GM13976 (cell line): ENCODE measurements at regions not wholly inside any gene's neighbourhood (a gene's known extent, or its start where the extent isn't known, plus 50 kb on each side); places are given as distances from the start of the nearest gene placed in this dataset.

Experiments
- DNase-seq: peaks from one replicate; pipeline ENCODE4 v3.0.0; 2012; ENCODE audit warnings: low spot score
- CTCF ChIP-seq: IDR thresholded peaks from 2 replicates; pipeline ENCODE4 v1.5.1; 2012; ENCODE audit warnings: borderline replicate concordance, mild to moderate bottlenecking; ENCODE audit not compliant: insufficient read depth; ENCODE audit errors: extremely low read depth, missing control alignments, control extremely low read depth
- in situ Hi-C: fragments of 300-500 bp; cut with MboI; formaldehyde crosslinking; loops from one replicate; pipeline ENCODE4 v1.12.0; 2022; ENCODE audit warnings: low sequenced_read_pairs, mixed read lengths, inconsistent platforms; ENCODE audit not compliant: unreplicated experiment

DNA sequence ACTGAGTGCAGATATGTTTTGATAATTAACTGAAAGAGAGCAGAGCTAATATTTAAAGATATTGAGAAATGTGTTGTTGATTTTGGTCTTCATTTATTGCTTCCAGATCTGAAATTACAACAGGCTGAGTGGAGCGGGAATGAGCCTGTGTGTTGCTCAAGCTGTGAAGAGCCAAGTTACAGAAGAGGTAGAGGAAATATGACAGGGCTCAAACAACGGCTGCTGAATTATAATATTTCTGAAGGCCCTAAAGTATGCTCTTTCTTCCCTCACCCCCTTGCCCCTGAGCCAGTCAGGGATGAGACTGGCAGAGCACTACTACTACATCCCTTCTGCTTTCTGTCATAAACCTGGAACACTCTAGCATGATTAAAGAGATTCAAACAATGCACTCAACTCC lies 115.6 kb downstream of the FANCF start:
- in situ Hi-C loops: no loop called here
- no peak for DNase-seq
- TF ChIP-seq CTCF: no peak

DNA sequence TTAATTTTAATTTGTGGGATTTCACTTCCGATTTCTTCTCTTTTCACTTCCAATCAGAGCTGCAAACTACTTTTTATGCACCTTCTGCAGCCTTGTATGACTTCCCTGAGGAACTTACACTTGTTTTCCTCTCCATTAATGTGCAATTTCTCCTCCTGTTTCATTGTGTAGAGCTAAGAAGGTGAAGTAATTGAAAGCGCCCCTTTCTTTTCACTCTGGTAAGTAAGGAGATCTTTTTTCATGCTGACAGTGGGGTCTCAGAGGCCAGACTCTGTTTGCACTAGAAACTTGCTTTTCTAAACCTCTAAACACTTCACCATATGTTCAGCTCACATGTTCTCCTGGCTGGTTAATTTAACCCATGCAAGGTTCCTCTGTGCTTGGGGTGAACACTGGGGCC lies 117.0 kb downstream of the FANCF start:
- in situ Hi-C loops: no loop called here
- DNase-seq: no peak
- TF ChIP-seq CTCF: no peak

- no peak for TF ChIP-seq CTCF
- DNase-seq: no peak
- in situ Hi-C loops: no loop called here
Observed at GRCh38 chr11:22497474-22497873, 128.1 kb downstream of the FANCF start.

GRCh38 chr11:22491555-22492225 lies 133.9 kb downstream of the FANCF start:
- no peak for DNase-seq
- no peak for TF ChIP-seq CTCF
- in situ Hi-C loops: no loop called here

GRCh38 chr11:22479971-22480720 lies 142.0 kb downstream of the SLC17A6 start:
- in situ Hi-C loops: no loop called here
- no peak for TF ChIP-seq CTCF
- no peak for DNase-seq

DNA sequence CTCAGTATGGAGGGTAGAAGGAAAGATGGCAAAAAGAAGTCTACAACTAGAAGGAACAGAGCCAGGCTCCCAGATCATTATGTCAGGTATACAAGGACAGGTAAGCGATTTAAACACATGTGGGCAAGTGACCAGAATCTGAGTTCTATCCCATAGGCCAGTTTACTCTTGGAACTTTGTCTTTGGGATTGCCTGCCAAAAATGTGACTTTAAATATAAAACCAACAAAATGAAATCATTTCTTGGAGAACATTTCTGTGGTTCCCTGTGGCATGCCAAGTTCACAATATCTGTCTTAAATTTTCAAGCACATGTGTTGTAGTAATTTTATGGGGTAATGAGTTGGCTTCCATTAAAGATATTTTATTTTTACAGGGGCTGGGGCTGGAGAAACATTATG lies 141.0 kb downstream of the SLC17A6 start:
- in situ Hi-C loops: no loop called here
- no peak for TF ChIP-seq CTCF
- no peak for DNase-seq
